Bronchial epithelial cell (primary cell): ENCODE measurements at regions not wholly inside any gene's neighbourhood (a gene's known extent, or its start where the extent isn't known, plus 50 kb on each side); places are given as distances from the start of the nearest gene placed in this dataset.

Experiments
- DNase-seq: peaks from one replicate; pipeline ENCODE4 v3.0.0-alpha.2; 2010; ENCODE audit warnings: low read depth
- FAIRE-seq: peaks from 2 replicates; lab custom pipeline; 2011; peaks lifted over from hg19 to GRCh38; lab: Jason Lieb, UNC
- H3K27me3 ChIP-seq: 2 replicates; pipeline ENCODE4 v1.5.1; 2011; ENCODE audit warnings: low read length; ENCODE audit not compliant: control insufficient read depth, insufficient read depth
- H3K36me3 ChIP-seq: 2 replicates; pipeline ENCODE4 v1.5.1; 2011; ENCODE audit warnings: low read length; ENCODE audit not compliant: control insufficient read depth, insufficient read depth
- H3K4me3 ChIP-seq: 2 replicates; pipeline ENCODE4 v1.5.1; 2011; ENCODE audit warnings: mild to moderate bottlenecking, low read depth, low read length, control low read depth
- CTCF ChIP-seq: IDR thresholded peaks from 2 replicates; pipeline ENCODE4 v1.5.1; 2011; ENCODE audit warnings: mild to moderate bottlenecking, moderate library complexity, low read length, control low read depth, inconsistent platforms; ENCODE audit not compliant: insufficient read depth, severe bottlenecking

DNA sequence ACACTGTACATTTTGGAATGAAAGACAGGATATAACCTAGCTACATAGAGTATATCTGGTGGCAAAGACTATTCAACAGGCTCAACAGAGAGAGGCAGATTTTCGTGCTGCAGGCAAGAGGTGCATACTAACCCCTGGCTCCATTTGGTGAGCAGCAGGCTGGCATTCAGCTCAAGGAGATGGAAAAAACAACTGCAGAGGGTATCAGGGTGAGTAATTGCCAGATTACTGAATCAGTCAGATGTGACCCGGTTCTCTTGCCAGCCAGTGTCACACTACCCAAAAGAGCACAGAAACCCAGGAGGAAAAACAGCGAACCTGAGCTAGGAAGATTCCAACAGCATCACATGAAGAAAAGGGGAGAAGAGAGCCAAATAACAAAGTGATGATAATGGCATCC, 130.4 kb upstream of the PRLR start:
- no peak for TF ChIP-seq CTCF
- Histone ChIP-seq H3K4me3 (no peak overlapping the region), H3K36me3 (no peaks in the 10 kb centered on the region), H3K27me3 (no peaks in the 10 kb centered on the region)
- FAIRE-seq, result no peak
- no peak for DNase-seq

DNA sequence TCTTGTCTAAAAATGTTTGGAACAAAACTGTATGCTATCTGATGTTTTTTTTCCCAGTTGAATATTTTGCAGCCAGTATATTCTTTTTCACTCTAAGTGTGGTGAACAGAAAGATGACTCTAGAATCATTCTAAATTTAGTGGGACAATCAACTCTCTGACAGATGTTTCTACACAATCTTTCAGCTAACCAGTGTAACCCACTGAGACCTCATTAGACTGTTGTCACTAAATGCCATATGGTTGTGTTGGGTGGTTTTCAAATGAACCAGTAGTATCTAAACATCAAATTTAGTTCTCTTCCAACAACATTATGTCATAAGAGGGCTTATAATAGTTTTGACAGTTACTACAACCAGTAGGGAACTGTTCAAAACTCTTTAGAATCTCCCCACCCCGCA, 129.6 kb upstream of the PRLR start:
- H3K36me3 ChIP-seq, result no peaks in the 10 kb centered on the region
- no peak overlapping the region for H3K4me3 ChIP-seq
- TF ChIP-seq CTCF, result no peak
- DNase-seq (no peak), FAIRE-seq (no peak)
- no peaks in the 10 kb centered on the region for H3K27me3 ChIP-seq

DNA sequence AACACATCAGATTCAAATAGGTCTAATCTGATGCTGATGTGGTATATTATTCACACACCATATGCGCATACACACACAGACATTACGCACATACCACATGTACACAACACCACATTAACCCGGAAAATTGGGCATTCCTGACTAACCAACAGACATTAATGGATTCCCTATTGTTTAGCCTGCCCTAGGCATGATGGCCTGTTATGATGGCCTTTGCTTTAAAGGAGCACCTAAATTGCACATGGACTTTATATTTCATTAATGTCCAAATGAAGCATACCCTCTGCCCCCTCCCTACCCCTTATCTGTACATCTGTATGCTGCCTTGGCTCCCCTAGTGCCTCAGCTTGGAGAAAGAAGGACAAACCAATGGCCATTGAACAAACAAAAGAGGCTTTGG, 127.7 kb upstream of the PRLR start:
- DNase-seq (no peak), FAIRE-seq (no peak)
- no peaks in the 10 kb centered on the region for H3K27me3 ChIP-seq
- H3K36me3 ChIP-seq, result no peaks in the 10 kb centered on the region
- no peak overlapping the region for H3K4me3 ChIP-seq
- no peak for TF ChIP-seq CTCF

GRCh38 chr5:35356725-35357124, 126.4 kb upstream of the PRLR start:
- FAIRE-seq, result no peak
- TF ChIP-seq CTCF, result no peak
- H3K27me3 ChIP-seq, result no peaks in the 10 kb centered on the region
- H3K36me3 ChIP-seq, result no peaks in the 10 kb centered on the region
- no peak for DNase-seq
- no peak overlapping the region for H3K4me3 ChIP-seq

GRCh38 chr5:35354751-35355150, 124.5 kb upstream of the PRLR start:
- no peak for DNase-seq
- no peaks in the 10 kb centered on the region for H3K36me3 ChIP-seq
- no peak for TF ChIP-seq CTCF
- no peak for FAIRE-seq
- no peak overlapping the region for H3K4me3 ChIP-seq
- H3K27me3 ChIP-seq, result no peaks in the 10 kb centered on the region

DNA sequence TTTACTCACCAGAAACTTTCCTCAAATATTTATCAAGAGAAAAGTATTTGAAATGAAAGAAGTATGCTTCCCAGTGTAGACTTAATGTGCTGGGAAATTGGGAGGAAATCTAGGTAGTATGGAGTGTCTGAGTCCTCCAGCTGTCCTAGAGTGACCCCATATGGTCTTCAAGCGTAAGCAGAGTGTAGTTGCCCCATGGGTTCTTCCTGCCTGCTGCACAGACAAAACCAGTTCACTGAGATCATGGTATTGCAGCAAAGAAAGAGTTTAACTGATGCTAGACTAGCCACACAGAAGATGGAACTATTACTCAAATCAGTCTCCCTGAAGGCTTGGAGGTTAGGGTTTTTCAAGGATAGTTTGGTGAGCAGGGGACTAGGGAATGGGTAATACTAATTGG, 114.9 kb upstream of the PRLR start:
- H3K36me3 ChIP-seq, result no peaks in the 10 kb centered on the region
- no peak overlapping the region for H3K4me3 ChIP-seq
- FAIRE-seq, result no peak
- DNase-seq, result no peak
- no peaks in the 10 kb centered on the region for H3K27me3 ChIP-seq
- TF ChIP-seq CTCF, result no peak
